Hematopoietic multipotent progenitor cell treated with erythropoietin and hydrocortisone succinate and interleukin-3 and kit ligand, for 17 days (in vitro differentiated cells): ENCODE measurements at regions not wholly inside any gene's neighbourhood (a gene's known extent, or its start where the extent isn't known, plus 50 kb on each side); places are given as distances from the start of the nearest gene placed in this dataset.
"Not testable (repeated sequence)": the region's sequence is repeated elsewhere in the genome, so short reads cannot be mapped to it uniquely, and the experiment has no call there.

Experiments
- DNase-seq: peaks from one replicate; pipeline ENCODE4 v3.0.0-alpha.2; 2015; ENCODE audit warnings: low spot score

DNA sequence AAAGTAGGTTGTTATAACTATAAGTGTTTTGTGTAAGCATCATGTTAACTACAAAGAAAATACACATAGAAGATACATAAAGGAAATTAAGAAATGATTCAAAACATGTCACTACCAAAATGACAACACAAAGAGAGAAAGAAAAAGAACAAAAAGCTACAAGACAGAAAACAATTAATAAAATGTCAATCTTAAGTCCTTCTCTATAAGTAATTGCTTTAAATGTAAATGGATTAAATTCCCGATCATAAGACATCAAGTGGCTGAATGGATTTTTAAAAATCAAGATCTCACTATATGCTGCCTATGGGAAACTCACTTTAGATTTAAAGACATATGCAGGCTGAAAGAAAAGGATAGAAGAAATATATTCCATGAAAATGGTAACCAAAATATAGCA, 232.3 kb upstream of the NFIA start:
- no peak for DNase-seq

DNA sequence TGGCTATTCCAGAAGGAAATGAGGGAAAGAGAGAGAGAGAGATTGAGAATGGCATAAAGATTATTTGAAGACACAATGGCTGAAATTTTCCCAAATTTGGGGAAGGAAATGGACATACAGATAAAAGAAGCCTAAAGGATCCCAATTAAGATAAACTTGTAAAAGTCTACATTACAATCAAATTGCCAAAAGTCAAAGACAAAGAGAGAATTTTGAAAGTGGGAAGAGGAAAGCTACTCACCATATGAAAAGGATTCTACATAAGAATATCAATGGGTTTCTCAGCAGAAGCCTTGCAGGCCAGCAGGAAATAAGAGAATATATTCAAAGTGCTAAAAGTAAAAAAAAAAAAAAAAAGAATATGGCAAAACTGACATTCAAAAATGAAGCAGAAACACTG, 233.0 kb upstream of the NFIA start:
- no peak for DNase-seq

GRCh38 chr1:60848583-60849188, 233.7 kb upstream of the NFIA start:
- peak; percentile 76 for DNase-seq

DNA sequence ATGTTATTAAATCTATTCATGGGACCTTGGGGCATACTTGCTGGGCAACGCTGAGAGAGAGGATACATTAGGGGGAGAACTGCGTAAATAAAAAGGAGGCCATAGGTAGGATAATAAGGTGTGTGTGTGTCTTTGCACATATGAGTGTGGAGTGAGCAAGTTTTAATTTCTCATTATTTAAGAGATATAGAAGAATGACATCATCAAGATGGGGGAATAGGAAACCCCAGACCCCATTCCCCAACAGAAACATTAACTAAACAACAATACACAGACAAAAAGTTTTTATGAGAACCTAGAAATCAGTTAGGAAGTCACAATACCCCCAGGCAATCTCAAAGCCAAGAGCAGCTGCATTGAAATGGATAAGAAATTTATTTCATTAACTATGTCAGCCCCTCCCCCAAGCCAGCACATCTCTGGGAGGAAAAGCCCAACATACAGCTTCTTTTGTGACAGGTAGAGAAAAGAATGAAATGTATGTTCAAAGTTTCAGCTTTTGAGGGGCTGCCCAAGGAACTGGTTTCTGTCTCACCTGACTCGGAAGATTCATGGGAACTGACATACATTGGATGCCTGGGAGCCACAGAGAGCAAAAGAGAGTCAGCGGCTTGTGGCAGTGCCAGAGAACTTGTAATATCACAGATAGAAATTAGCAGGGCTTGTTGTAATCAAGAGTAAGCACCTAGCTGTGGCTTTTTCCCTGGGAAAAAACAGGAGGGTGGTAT, 234.3 kb upstream of the NFIA start:
- DNase-seq = no peak

GRCh38 chr1:60847391-60847790, 235.0 kb upstream of the NFIA start:
- DNase-seq = no peak

DNA sequence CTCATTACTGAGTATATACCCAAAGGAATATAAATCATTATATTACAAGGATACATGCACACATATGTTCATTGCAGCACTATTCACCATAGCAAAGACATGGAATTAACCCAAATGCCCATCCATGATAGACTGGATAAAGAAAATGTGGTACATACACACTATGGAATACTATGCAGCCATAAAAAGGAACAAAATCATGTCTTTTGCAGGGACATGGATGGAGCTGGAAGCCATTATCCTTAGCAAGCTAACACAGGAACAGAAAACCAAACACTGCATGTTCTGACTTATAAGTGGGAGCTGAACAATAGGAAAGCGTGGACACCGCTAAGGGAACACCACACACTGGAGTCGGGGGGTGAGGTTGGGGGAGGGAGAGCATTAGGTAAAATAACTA, 236.7 kb upstream of the NFIA start:
- DNase-seq = not testable (repeated sequence)

- no peak for DNase-seq
Measured at GRCh38 chr1:60842304-60842703, 240.1 kb upstream of the NFIA start.

DNA sequence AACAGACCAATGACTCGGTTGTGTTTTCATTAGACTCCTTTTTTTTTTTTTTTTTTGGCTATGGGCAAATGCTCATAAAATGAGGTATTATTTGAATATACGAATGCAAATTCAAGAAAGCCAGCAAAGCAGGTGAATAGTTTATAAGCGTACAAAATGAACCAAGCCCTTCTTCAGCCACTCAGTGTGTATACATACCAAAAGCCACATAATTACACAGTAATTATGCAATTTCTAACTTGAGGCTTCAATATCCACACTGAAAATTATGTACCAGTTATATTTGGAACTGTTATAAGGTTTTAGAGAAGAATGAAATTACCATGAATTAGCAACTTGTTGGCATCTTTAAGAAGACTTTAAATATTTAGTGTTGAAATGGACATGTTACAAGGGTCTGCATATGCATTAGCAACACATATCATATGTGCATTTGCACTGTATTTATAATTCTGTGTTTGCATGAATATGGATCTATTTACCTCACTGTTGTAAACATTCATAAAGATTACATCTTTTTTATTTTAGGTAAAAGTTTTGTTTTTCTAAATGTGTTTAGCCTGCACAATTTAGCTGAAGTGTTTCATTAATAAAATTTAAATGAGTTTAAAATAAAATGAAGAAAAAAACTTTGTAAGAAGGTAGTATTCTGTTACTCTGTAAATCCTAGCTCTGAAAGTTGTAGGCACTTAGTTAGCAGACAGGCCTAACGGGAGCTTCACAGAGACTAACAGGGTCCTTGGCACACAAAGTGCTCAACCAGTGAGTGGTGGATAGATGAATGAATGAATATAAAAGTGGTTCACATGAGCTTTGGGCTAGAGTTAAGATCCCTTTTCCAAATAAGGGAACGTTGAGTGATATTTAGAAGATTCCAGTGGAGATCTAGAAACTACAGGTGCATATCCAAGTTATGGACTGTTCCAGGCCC, 241.0 kb upstream of the NFIA start:
- no peak for DNase-seq

GRCh38 chr1:60840476-60840875, 241.9 kb upstream of the NFIA start:
- DNase-seq = not testable (repeated sequence)

GRCh38 chr1:60835649-60836048, 246.7 kb upstream of the NFIA start:
- DNase-seq = no peak

DNA sequence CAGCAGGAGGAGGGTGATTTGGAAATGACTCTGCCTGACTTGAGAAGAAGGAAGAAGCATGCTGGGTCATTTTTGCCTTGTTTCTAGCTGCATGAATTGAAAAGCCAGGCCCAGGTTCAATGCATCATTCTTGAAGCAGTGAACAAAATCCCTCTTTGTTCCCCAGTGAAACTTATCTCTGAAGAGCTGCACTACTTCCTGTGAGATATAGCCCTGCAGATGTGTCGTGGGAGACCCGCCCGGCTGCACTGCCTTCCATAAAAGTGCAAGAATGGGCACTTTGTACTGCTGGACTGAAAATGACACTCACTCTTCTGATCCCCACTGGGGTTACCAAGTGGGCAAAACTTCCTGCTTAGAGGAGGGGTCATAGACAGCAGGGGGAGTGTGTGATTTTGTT, 249.2 kb upstream of the NFIA start:
- no peak for DNase-seq

DNA sequence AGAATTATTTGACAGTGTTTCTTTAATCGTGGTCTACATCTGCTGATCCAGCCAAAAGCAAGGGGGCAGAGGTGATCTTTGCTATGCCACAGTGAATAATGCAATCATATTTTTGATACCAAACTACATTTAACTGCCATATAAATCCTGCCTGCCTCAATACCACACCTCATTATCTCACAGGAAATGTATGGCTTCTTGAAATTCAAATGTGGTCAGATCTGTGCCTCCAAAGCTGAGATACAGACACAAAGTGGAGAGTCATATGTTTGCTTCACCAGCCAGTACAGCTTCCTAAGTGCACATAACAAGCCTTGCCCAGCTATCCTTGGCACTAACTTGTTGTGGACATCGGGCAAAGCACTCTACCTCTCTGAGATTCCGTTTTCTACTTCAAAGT, 250.0 kb upstream of the NFIA start:
- no peak for DNase-seq

GRCh38 chr1:60831780-60832179, 250.6 kb upstream of the NFIA start:
- DNase-seq = no peak

DNA sequence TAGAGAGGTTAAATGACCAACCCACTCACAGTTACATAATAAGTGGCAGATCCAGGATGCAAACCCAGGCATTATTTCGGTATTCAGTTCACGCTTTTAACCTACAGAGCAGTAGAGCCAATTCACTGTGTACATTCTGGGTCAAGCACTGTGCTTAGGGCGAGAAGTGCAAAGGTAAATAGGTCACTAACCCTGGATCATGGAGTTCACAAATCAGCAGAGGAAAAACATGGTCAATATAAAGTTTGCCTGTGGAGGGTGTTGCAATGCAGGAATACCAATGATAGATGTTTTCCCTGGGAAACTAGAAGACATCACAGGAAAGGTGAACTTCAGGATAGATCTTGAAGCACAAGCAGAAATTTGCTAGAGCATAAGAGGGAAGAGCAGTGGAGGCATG, 253.4 kb upstream of the NFIA start:
- DNase-seq = no peak

DNA sequence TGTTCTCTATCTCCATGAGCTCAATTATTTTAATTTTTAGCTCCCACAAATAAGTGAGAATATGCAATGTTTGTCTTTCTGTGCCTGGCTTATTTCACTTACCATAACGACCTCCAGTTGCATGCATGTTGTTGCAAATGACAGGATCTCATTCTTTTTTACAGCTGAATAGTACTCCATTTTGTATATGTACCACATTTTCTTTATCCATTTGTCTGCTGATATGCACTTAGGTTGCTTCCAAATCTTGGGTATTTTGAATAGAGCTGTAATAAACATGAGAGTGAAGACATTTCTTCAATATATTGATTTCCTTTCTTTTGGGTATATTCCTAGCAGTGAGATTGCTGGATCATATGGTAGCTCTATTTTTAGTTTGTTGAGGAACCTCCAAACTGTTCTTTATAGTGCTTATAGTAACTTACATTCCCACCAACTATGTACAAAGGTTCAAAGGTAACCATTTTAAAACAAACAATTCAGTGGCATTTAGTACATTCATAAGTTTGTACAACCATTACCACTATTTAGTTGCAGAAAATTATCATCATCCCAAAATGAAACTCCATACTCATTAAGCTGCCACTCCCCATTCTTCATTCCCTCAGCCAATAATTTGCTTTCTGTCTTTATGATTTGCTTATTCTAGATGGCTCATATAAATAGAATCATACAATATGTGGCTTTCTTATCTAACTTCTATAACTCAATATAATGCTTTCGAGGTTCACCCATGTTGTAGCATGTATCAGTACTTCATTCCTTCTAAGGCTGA, 255.9 kb upstream of the NFIA start:
- no peak for DNase-seq

DNA sequence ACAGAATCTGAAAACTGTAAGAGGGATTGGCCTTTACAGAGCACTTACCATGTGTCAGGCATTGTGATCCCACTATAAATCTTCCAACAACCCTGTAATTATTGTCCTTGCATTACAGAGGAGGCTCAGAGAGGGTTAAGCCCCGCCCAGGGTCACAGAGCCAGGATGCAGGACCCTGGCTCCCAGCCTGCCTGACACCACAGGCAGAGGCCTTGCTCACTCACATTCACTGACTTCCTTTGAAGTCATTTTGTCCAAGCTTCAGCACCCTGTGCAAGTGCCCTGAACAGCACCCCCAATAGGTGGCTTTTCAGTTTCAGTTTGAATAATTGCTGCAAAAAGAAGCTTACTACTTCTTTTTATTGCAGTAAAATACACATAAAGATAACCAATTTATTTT, 256.8 kb upstream of the NFIA start:
- no peak for DNase-seq

- DNase-seq = no peak
Measured at GRCh38 chr1:60823151-60823550, 259.2 kb upstream of the NFIA start.

DNA sequence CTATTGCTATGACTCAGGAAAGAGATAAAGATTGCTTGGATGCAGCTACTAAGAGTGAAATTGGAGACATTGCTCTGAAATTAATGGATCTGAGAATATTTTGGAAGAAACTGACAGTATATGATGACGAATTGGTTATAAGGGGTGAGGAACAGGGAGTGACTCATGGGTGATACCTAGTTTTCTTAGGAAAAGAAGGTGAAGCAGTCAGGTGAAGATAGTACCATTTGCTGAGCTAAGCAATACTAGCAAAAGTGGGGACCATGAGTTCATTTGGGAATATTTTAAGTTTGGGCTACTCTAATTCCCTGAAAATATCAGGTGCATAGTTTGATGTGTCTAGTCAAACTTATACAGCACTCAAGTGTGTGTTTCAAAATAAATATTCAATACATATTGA, 260.1 kb upstream of the NFIA start:
- no peak for DNase-seq

- no peak for DNase-seq
Measured at GRCh38 chr1:60821156-60821555, 261.2 kb upstream of the NFIA start.

GRCh38 chr1:60818969-60819701, 263.2 kb upstream of the NFIA start:
- no peak for DNase-seq

- DNase-seq = no peak
Measured at GRCh38 chr1:60813071-60813470, 269.3 kb upstream of the NFIA start.
